ENCODE measurements at regions not wholly inside any gene's neighbourhood (a gene's known extent, or its start where the extent isn't known, plus 50 kb on each side); places are given as distances from the start of the nearest gene placed in this dataset.

DNA sequence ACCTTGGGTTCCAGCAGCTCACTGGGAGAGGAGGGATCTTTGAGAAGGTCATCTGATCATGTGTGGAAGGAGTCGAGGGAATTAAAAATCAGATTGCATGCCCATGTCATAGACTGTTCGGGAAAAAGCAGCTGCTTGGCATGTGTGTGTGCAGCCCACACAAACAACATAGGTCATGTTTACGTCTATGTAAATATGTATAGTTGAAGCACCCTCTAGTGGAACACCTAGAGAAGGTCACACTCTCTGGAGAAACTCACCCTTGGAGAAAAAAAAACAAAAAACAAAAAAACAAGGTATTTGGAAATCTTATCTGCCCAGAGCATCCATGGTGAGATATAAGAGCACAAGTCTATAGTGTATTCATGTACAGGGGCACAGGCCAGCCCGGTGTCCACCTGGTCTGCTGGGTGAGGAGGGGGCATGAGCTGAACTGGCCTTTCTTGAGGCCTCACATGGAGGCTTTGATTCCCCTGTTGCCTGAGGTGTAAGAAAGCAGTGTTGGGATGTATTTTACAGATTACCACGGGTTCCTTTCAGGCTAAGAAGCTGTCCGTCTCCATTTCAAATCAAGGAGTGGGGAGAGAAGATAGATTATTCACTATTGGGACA is 98.0 kb downstream of the NPY start (continued):
- TF ChIP-seq, protein P1, sequence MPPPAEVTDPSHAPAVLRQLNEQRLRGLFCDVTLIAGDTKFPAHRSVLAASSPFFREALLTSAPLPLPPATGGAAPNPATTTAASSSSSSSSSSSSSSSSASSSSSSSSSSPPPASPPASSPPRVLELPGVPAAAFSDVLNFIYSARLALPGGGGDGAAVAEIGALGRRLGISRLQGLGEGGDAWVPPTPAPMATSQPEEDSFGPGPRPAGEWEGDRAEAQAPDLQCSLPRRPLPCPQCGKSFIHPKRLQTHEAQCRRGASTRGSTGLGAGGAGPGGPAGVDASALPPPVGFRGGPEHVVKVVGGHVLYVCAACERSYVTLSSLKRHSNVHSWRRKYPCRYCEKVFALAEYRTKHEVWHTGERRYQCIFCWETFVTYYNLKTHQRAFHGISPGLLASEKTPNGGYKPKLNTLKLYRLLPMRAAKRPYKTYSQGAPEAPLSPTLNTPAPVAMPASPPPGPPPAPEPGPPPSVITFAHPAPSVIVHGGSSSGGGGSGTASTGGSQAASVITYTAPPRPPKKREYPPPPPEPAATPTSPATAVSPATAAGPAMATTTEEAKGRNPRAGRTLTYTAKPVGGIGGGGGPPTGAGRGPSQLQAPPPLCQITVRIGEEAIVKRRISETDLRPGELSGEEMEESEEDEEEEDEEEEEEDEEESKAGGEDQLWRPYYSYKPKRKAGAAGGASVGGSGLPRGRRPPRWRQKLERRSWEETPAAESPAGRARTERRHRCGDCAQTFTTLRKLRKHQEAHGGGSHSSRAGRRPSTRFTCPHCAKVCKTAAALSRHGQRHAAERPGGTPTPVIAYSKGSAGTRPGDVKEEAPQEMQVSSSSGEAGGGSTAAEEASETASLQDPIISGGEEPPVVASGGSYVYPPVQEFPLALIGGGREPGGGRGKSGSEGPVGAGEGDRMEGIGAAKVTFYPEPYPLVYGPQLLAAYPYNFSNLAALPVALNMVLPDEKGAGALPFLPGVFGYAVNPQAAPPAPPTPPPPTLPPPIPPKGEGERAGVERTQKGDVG (CRISPR knock-in tag; IDR thresholded peaks at IDR 0.05): no peak
- TF ChIP-seq SUPT20H (IDR thresholded peaks at IDR 0.05; ENCODE audit: borderline replicate concordance, control insufficient read depth, low read depth, low read length): no peak
- TF ChIP-seq, protein P2, sequence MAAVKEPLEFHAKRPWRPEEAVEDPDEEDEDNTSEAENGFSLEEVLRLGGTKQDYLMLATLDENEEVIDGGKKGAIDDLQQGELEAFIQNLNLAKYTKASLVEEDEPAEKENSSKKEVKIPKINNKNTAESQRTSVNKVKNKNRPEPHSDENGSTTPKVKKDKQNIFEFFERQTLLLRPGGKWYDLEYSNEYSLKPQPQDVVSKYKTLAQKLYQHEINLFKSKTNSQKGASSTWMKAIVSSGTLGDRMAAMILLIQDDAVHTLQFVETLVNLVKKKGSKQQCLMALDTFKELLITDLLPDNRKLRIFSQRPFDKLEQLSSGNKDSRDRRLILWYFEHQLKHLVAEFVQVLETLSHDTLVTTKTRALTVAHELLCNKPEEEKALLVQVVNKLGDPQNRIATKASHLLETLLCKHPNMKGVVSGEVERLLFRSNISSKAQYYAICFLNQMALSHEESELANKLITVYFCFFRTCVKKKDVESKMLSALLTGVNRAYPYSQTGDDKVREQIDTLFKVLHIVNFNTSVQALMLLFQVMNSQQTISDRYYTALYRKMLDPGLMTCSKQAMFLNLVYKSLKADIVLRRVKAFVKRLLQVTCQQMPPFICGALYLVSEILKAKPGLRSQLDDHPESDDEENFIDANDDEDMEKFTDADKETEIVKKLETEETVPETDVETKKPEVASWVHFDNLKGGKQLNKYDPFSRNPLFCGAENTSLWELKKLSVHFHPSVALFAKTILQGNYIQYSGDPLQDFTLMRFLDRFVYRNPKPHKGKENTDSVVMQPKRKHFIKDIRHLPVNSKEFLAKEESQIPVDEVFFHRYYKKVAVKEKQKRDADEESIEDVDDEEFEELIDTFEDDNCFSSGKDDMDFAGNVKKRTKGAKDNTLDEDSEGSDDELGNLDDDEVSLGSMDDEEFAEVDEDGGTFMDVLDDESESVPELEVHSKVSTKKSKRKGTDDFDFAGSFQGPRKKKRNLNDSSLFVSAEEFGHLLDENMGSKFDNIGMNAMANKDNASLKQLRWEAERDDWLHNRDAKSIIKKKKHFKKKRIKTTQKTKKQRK (IDR thresholded peaks at IDR 0.05; ENCODE audit: low read depth, low read length): no peak
- TF ChIP-seq NBN (IDR thresholded peaks at IDR 0.05): no peak
- TF ChIP-seq BHLHE40 (IDR thresholded peaks at IDR 0.05; ENCODE audit: borderline replicate concordance in 1 of 2, low read depth in 2 of 2, low read length in 1 of 2): no peak
- TF ChIP-seq TCF3 (IDR thresholded peaks at IDR 0.05; ENCODE audit: borderline replicate concordance, insufficient read depth, low read depth, low read length): no peak
- TF ChIP-seq EGR1 (IDR thresholded peaks at IDR 0.05; ENCODE audit: borderline replicate concordance in 1 of 2, low read depth in 2 of 2, low read length in 2 of 2): no peak
- TF ChIP-seq SMC3 (IDR thresholded peaks at IDR 0.05; ENCODE audit: borderline replicate concordance, low read length): peak; percentile 93
- TF ChIP-seq JUND (IDR thresholded peaks at IDR 0.05; ENCODE audit: low read depth, low read length): no peak
- TF ChIP-seq SIX5 (IDR thresholded peaks at IDR 0.05; ENCODE audit: low read depth, low read length, severe bottlenecking): no peak
- TF ChIP-seq BACH1 (IDR thresholded peaks at IDR 0.05; ENCODE audit: borderline replicate concordance): no peak
- TF ChIP-seq NR2C2 (IDR thresholded peaks at IDR 0.05; ENCODE audit: borderline replicate concordance, control insufficient read depth, insufficient read length, low read depth): no peak
- TF ChIP-seq, protein P3, sequence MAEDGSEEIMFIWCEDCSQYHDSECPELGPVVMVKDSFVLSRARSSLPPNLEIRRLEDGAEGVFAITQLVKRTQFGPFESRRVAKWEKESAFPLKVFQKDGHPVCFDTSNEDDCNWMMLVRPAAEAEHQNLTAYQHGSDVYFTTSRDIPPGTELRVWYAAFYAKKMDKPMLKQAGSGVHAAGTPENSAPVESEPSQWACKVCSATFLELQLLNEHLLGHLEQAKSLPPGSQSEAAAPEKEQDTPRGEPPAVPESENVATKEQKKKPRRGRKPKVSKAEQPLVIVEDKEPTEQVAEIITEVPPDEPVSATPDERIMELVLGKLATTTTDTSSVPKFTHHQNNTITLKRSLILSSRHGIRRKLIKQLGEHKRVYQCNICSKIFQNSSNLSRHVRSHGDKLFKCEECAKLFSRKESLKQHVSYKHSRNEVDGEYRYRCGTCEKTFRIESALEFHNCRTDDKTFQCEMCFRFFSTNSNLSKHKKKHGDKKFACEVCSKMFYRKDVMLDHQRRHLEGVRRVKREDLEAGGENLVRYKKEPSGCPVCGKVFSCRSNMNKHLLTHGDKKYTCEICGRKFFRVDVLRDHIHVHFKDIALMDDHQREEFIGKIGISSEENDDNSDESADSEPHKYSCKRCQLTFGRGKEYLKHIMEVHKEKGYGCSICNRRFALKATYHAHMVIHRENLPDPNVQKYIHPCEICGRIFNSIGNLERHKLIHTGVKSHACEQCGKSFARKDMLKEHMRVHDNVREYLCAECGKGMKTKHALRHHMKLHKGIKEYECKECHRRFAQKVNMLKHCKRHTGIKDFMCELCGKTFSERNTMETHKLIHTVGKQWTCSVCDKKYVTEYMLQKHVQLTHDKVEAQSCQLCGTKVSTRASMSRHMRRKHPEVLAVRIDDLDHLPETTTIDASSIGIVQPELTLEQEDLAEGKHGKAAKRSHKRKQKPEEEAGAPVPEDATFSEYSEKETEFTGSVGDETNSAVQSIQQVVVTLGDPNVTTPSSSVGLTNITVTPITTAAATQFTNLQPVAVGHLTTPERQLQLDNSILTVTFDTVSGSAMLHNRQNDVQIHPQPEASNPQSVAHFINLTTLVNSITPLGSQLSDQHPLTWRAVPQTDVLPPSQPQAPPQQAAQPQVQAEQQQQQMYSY (CRISPR knock-in tag; IDR thresholded peaks at IDR 0.05): no peak
- TF ChIP-seq RAD21 (IDR thresholded peaks at IDR 0.05; ENCODE audit: insufficient read depth, low read depth, low read length): peak; percentile 85
- no peak for TF ChIP-seq ZNF207 (IDR thresholded peaks at IDR 0.05; ENCODE audit: borderline replicate concordance)
- no peak for TF ChIP-seq STAT1 (conservative IDR thresholded peaks at IDR 0.05)
- TF ChIP-seq, protein P4, sequence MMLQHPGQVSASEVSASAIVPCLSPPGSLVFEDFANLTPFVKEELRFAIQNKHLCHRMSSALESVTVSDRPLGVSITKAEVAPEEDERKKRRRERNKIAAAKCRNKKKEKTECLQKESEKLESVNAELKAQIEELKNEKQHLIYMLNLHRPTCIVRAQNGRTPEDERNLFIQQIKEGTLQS (IDR thresholded peaks at IDR 0.05; ENCODE audit: borderline replicate concordance, extremely low read depth, low read depth, low read length): no peak

All from GM12878 (cell line).